HPDE6-E6E7 (cell line): ENCODE measurements at regions not wholly inside any gene's neighbourhood (a gene's known extent, or its start where the extent isn't known, plus 50 kb on each side); places are given as distances from the start of the nearest gene placed in this dataset.
"Not testable (repeated sequence)": the region's sequence is repeated elsewhere in the genome, so short reads cannot be mapped to it uniquely, and the experiment has no call there.

Source experiments
- DNase-seq: peaks from one replicate; pipeline ENCODE4 v3.0.0; 2011; ENCODE audit warnings: missing footprints; ENCODE audit errors: extremely low spot score

- DNase-seq: no peak
Measured at GRCh38 chr15:81901319-81901718, 144.5 kb downstream of the MEX3B start.

- DNase-seq: no peak
Measured at GRCh38 chr15:81899730-81900129, 146.1 kb downstream of the MEX3B start.

- no peak for DNase-seq
Measured at GRCh38 chr15:81899024-81899423, 146.8 kb downstream of the MEX3B start.

GRCh38 chr15:81897057-81897677 lies 148.7 kb downstream of the MEX3B start:
- DNase-seq: no peak

- DNase-seq: no peak
Measured at GRCh38 chr15:81896356-81896755, 149.5 kb downstream of the MEX3B start.

GRCh38 chr15:81895723-81896122 lies 150.1 kb downstream of the MEX3B start:
- no peak for DNase-seq

- no peak for DNase-seq
Measured at GRCh38 chr15:81894061-81894460, 151.8 kb downstream of the MEX3B start.

GRCh38 chr15:81893182-81893835 lies 152.5 kb downstream of the MEX3B start:
- no peak for DNase-seq

- no peak for DNase-seq
Measured at GRCh38 chr15:81890496-81890895, 155.3 kb downstream of the MEX3B start.

GRCh38 chr15:81889485-81889881 lies 156.3 kb downstream of the MEX3B start:
- DNase-seq: no peak

GRCh38 chr15:81888748-81889484 lies 156.9 kb downstream of the MEX3B start:
- DNase-seq: no peak

GRCh38 chr15:81887912-81888311 lies 157.9 kb downstream of the MEX3B start:
- DNase-seq: no peak

GRCh38 chr15:81887188-81887587 lies 158.6 kb downstream of the MEX3B start:
- not testable (repeated sequence) for DNase-seq

- DNase-seq: no peak
Measured at GRCh38 chr15:81886591-81886990, 159.2 kb downstream of the MEX3B start.

- no peak for DNase-seq
Measured at GRCh38 chr15:81886080-81886479, 159.7 kb downstream of the MEX3B start.

- no peak for DNase-seq
Measured at GRCh38 chr15:81885135-81885534, 160.7 kb downstream of the MEX3B start.

GRCh38 chr15:81882504-81882903 lies 163.3 kb downstream of the MEX3B start:
- DNase-seq: no peak

GRCh38 chr15:81880833-81881232 lies 165.0 kb downstream of the MEX3B start:
- no peak for DNase-seq

- DNase-seq: no peak
Measured at GRCh38 chr15:81880314-81880713, 165.5 kb downstream of the MEX3B start.

- not testable (repeated sequence) for DNase-seq
Measured at GRCh38 chr15:81875717-81876116, 170.1 kb downstream of the MEX3B start.

- DNase-seq: not testable (repeated sequence)
Measured at GRCh38 chr15:81870746-81871106, 175.1 kb downstream of the MEX3B start.

- DNase-seq: not testable (repeated sequence)
Measured at GRCh38 chr15:81870062-81870745, 175.6 kb downstream of the MEX3B start.
